ENCODE measurements at regions not wholly inside any gene's neighbourhood (a gene's known extent, or its start where the extent isn't known, plus 50 kb on each side); places are given as distances from the start of the nearest gene placed in this dataset.
A peak's percentile ranks its signal among the peaks of the same experiment; 100 is the strongest.
"Not testable (repeated sequence)": the region's sequence is repeated elsewhere in the genome, so short reads cannot be mapped to it uniquely, and the experiment has no call there.

- H3K4me1 Mint-ChIP-seq = peaks cover 0 to 32% (median 12%) of the 10 kb centered on the region in 4 donors
- Histone ChIP-seq H3K27me3 (ENCODE audit: control insufficient read depth, insufficient read depth, low read length) (no peaks in the 10 kb centered on the region), H3K4me3 (ENCODE audit: low read depth, low read length) (no peak overlapping the region), H3K36me3 (ENCODE audit: control insufficient read depth, insufficient read depth, low read length) (no peaks in the 10 kb centered on the region), H3K9me3 (ENCODE audit: control insufficient read depth in 2 of 2, low read length in 2 of 2) (no peaks in the 10 kb centered on the region), H3K4me1 (ENCODE audit: control insufficient read depth, insufficient read depth, low read length, poor library complexity, severe bottlenecking) (peaks cover 7% of the 10 kb centered on the region), H3K27ac (ENCODE audit: insufficient read depth, low read length, poor library complexity, severe bottlenecking) (no peak overlapping the region)
- DNase-seq (no peak), ATAC-seq (ENCODE audit: low read depth in 2 of 2) (no peak)
- H3K27ac Mint-ChIP-seq = no peak overlapping the region
- H3K4me3 Mint-ChIP-seq = no peak overlapping the region
- H3K36me3 Mint-ChIP-seq = no peaks in the 10 kb centered on the region
- H3K9me3 Mint-ChIP-seq = peaks cover 0 to 15% (median 2%) of the 10 kb centered on the region in 7 donors
- no peaks in the 10 kb centered on the region for H3K27me3 Mint-ChIP-seq
Observed at GRCh38 chr6:170143401-170144150, 147.3 kb downstream of the DLL1 start.

GRCh38 chr6:170142559-170142958 is 148.3 kb downstream of the DLL1 start:
- Histone ChIP-seq H3K9me3 (ENCODE audit: control insufficient read depth in 2 of 2, low read length in 2 of 2) (no peaks in the 10 kb centered on the region), H3K4me1 (ENCODE audit: control insufficient read depth, insufficient read depth, low read length, poor library complexity, severe bottlenecking) (no peaks in the 10 kb centered on the region), H3K36me3 (ENCODE audit: control insufficient read depth, insufficient read depth, low read length) (no peaks in the 10 kb centered on the region), H3K4me3 (ENCODE audit: low read depth, low read length) (no peak overlapping the region), H3K27me3 (ENCODE audit: control insufficient read depth, insufficient read depth, low read length) (no peaks in the 10 kb centered on the region), H3K27ac (ENCODE audit: insufficient read depth, low read length, poor library complexity, severe bottlenecking) (no peak overlapping the region)
- Mint-ChIP-seq H3K27me3 (no peaks in the 10 kb centered on the region), H3K4me1 (peaks cover 0 to 22% (median 4%) of the 10 kb centered on the region in 4 donors), H3K36me3 (no peaks in the 10 kb centered on the region), H3K27ac (no peak overlapping the region), H3K4me3 (no peak overlapping the region), H3K9me3 (peaks cover 0 to 15% (median 2%) of the 10 kb centered on the region in 7 donors)
- ATAC-seq (ENCODE audit: low read depth in 2 of 2) = no peak
- no peak for DNase-seq

- not testable (repeated sequence) for H3K27ac ChIP-seq (ENCODE audit: insufficient read depth, low read length, poor library complexity, severe bottlenecking); DNase-seq; H3K36me3 ChIP-seq (ENCODE audit: control insufficient read depth, insufficient read depth, low read length); H3K27me3 Mint-ChIP-seq; H3K36me3 Mint-ChIP-seq; H3K4me3 Mint-ChIP-seq; ATAC-seq (ENCODE audit: low read depth in 2 of 2); H3K9me3 ChIP-seq (ENCODE audit: control insufficient read depth in 2 of 2, low read length in 2 of 2); H3K4me1 ChIP-seq (ENCODE audit: control insufficient read depth, insufficient read depth, low read length, poor library complexity, severe bottlenecking); H3K27me3 ChIP-seq (ENCODE audit: control insufficient read depth, insufficient read depth, low read length); H3K4me3 ChIP-seq (ENCODE audit: low read depth, low read length)
- Mint-ChIP-seq H3K4me1 (peaks cover 0 to 13% (median 2%) of the 10 kb centered on the region in 4 donors), H3K27ac (peak overlapping the region in 1 of 3 donors; percentile 13), H3K9me3 (peaks cover 0 to 15% (median 2%) of the 10 kb centered on the region in 7 donors)
Observed at GRCh38 chr6:170141061-170141460, 149.8 kb downstream of the DLL1 start.

GRCh38 chr6:170140129-170140528 is 150.7 kb downstream of the DLL1 start:
- Histone ChIP-seq H3K27me3 (ENCODE audit: control insufficient read depth, insufficient read depth, low read length) (no peaks in the 10 kb centered on the region), H3K9me3 (ENCODE audit: control insufficient read depth in 2 of 2, low read length in 2 of 2) (peaks cover 0 to 4% of the 10 kb centered on the region in 2 experiments), H3K4me1 (ENCODE audit: control insufficient read depth, insufficient read depth, low read length, poor library complexity, severe bottlenecking) (no peaks in the 10 kb centered on the region), H3K4me3 (ENCODE audit: low read depth, low read length) (no peak overlapping the region), H3K36me3 (ENCODE audit: control insufficient read depth, insufficient read depth, low read length) (no peaks in the 10 kb centered on the region), H3K27ac (ENCODE audit: insufficient read depth, low read length, poor library complexity, severe bottlenecking) (no peak overlapping the region)
- Mint-ChIP-seq H3K4me1 (peaks cover 0 to 7% (median 1%) of the 10 kb centered on the region in 4 donors), H3K27ac (no peak overlapping the region), H3K27me3 (no peaks in the 10 kb centered on the region), H3K4me3 (no peak overlapping the region), H3K9me3 (peaks cover 0 to 15% (median 2%) of the 10 kb centered on the region in 7 donors), H3K36me3 (no peaks in the 10 kb centered on the region)
- DNase-seq (no peak), ATAC-seq (ENCODE audit: low read depth in 2 of 2) (no peak)

GRCh38 chr6:170139531-170139930 is 151.3 kb downstream of the DLL1 start:
- Mint-ChIP-seq H3K4me3 (no peak overlapping the region), H3K27ac (no peak overlapping the region), H3K4me1 (peaks cover 0 to 2% (median 1%) of the 10 kb centered on the region in 4 donors), H3K36me3 (no peaks in the 10 kb centered on the region), H3K9me3 (peaks cover 0 to 9% (median 2%) of the 10 kb centered on the region in 7 donors), H3K27me3 (no peaks in the 10 kb centered on the region)
- no peaks in the 10 kb centered on the region for H3K27me3 ChIP-seq (ENCODE audit: control insufficient read depth, insufficient read depth, low read length)
- ATAC-seq (ENCODE audit: low read depth in 2 of 2) = no peak
- H3K27ac ChIP-seq (ENCODE audit: insufficient read depth, low read length, poor library complexity, severe bottlenecking) = no peak overlapping the region
- no peak overlapping the region for H3K4me3 ChIP-seq (ENCODE audit: low read depth, low read length)
- H3K9me3 ChIP-seq (ENCODE audit: control insufficient read depth in 2 of 2, low read length in 2 of 2) = peaks cover 0 to 4% of the 10 kb centered on the region in 2 experiments
- no peaks in the 10 kb centered on the region for H3K4me1 ChIP-seq (ENCODE audit: control insufficient read depth, insufficient read depth, low read length, poor library complexity, severe bottlenecking)
- no peak for DNase-seq
- no peaks in the 10 kb centered on the region for H3K36me3 ChIP-seq (ENCODE audit: control insufficient read depth, insufficient read depth, low read length)

GRCh38 chr6:170139046-170139445 is 151.8 kb downstream of the DLL1 start:
- H3K36me3 Mint-ChIP-seq; H3K4me3 Mint-ChIP-seq; DNase-seq; ATAC-seq (ENCODE audit: low read depth in 2 of 2); H3K4me1 Mint-ChIP-seq; H3K4me1 ChIP-seq (ENCODE audit: control insufficient read depth, insufficient read depth, low read length, poor library complexity, severe bottlenecking); H3K27ac Mint-ChIP-seq; H3K4me3 ChIP-seq (ENCODE audit: low read depth, low read length); H3K27ac ChIP-seq (ENCODE audit: insufficient read depth, low read length, poor library complexity, severe bottlenecking); H3K36me3 ChIP-seq (ENCODE audit: control insufficient read depth, insufficient read depth, low read length); H3K9me3 ChIP-seq (ENCODE audit: control insufficient read depth in 2 of 2, low read length in 2 of 2); H3K9me3 Mint-ChIP-seq; H3K27me3 Mint-ChIP-seq; H3K27me3 ChIP-seq (ENCODE audit: control insufficient read depth, insufficient read depth, low read length): not testable (repeated sequence)

- Mint-ChIP-seq H3K27ac (no peak overlapping the region), H3K27me3 (no peaks in the 10 kb centered on the region)
- DNase-seq = no peak
Observed at GRCh38 chr6:170137911-170138910, 152.7 kb downstream of the DLL1 start.

More at GRCh38 chr6:170137911-170138910, 152.7 kb downstream of the DLL1 start:
- Histone ChIP-seq H3K27ac (ENCODE audit: insufficient read depth, low read length, poor library complexity, severe bottlenecking) (no peak overlapping the region), H3K36me3 (ENCODE audit: control insufficient read depth, insufficient read depth, low read length) (no peaks in the 10 kb centered on the region), H3K9me3 (ENCODE audit: control insufficient read depth in 2 of 2, low read length in 2 of 2) (peaks cover 0 to 4% of the 10 kb centered on the region in 2 experiments), H3K4me1 (ENCODE audit: control insufficient read depth, insufficient read depth, low read length, poor library complexity, severe bottlenecking) (no peaks in the 10 kb centered on the region), H3K27me3 (ENCODE audit: control insufficient read depth, insufficient read depth, low read length) (no peaks in the 10 kb centered on the region), H3K4me3 (ENCODE audit: low read depth, low read length) (no peak overlapping the region)
- Mint-ChIP-seq H3K9me3 (peaks cover 0 to 9% (median under 1%) of the 10 kb centered on the region in 7 donors), H3K36me3 (no peaks in the 10 kb centered on the region), H3K4me3 (no peak overlapping the region), H3K4me1 (no peaks in the 10 kb centered on the region)
- no peak for ATAC-seq (ENCODE audit: low read depth in 2 of 2)
